H1 (cell line): ENCODE measurements at regions not wholly inside any gene's neighbourhood (a gene's known extent, or its start where the extent isn't known, plus 50 kb on each side); places are given as distances from the start of the nearest gene placed in this dataset.

Experiments
- CREB1 ChIP-seq: IDR thresholded peaks from 2 replicates; pipeline ENCODE4 v1.6.1; 2012; ENCODE audit warnings: inconsistent platforms
- GTF2F1 ChIP-seq: IDR thresholded peaks from 2 replicates; pipeline ENCODE4 v1.6.1; 2012; ENCODE audit warnings: low read depth, low read length, improper control_type of control experiment, borderline replicate concordance
- TF ChIP-seq, protein P1 (sequence below), 3 experiments: IDR thresholded peaks; 1 replicate in 2 of 3; 2 replicates in 1 of 3; pipeline versions ENCODE4 v1.5.1 to v1.6.1; 2011; ENCODE audit warnings: low read length in 3 of 3, mild to moderate bottlenecking in 3 of 3, inconsistent platforms in 2 of 3, low read depth in 1 of 3, moderate library complexity in 1 of 3; ENCODE audit not compliant: insufficient read depth in 1 of 3; ENCODE audit errors: control extremely low read depth in 1 of 3

DNA sequence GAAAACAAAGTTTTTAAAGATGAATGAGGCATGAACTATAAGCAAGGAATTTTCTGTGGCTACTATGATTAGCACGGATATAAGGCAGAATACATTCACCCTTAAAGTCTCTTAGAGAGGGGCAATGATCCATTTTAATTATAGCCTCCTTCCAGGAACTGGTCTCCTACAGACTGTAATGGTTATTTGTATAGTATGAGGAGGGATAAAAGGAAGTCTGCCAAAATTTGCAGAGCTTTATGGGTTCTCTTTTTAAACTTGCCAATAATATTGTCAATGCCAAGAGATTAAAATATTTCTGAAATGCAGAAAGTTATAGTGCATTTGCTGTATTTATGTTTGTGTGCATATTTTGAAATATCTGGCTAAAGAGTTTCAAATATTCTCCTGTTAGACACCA is 271.4 kb upstream of the LUZP2 start (continued):
- TF ChIP-seq GTF2F1 (no peak), CREB1 (no peak)
- TF ChIP-seq, protein P1, sequence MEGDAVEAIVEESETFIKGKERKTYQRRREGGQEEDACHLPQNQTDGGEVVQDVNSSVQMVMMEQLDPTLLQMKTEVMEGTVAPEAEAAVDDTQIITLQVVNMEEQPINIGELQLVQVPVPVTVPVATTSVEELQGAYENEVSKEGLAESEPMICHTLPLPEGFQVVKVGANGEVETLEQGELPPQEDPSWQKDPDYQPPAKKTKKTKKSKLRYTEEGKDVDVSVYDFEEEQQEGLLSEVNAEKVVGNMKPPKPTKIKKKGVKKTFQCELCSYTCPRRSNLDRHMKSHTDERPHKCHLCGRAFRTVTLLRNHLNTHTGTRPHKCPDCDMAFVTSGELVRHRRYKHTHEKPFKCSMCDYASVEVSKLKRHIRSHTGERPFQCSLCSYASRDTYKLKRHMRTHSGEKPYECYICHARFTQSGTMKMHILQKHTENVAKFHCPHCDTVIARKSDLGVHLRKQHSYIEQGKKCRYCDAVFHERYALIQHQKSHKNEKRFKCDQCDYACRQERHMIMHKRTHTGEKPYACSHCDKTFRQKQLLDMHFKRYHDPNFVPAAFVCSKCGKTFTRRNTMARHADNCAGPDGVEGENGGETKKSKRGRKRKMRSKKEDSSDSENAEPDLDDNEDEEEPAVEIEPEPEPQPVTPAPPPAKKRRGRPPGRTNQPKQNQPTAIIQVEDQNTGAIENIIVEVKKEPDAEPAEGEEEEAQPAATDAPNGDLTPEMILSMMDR (IDR thresholded peaks at IDR 0.05; ENCODE audit: control extremely low read depth in 1 of 3, insufficient read depth in 1 of 3, low read depth in 1 of 3, low read length in 3 of 3): no peak
